VCaP (cell line): ENCODE measurements at regions not wholly inside any gene's neighbourhood (a gene's known extent, or its start where the extent isn't known, plus 50 kb on each side); places are given as distances from the start of the nearest gene placed in this dataset.

Experiments
- H3K27ac ChIP-seq: fragments of 450-650 bp; 2 replicates; pipeline ENCODE4 v1.5.1; 2017
- CTCF ChIP-seq: fragments of 450-650 bp; conservative IDR thresholded peaks from 2 replicates; pipeline ENCODE4 v1.5.1; 2017; ENCODE audit warnings: mild to moderate bottlenecking, moderate library complexity

- no peak for TF ChIP-seq CTCF
- H3K27ac ChIP-seq = no peak overlapping the region
These were observed 379.1 kb downstream of the ENC1 start for GRCh38 chr5:74261421-74261820.

DNA sequence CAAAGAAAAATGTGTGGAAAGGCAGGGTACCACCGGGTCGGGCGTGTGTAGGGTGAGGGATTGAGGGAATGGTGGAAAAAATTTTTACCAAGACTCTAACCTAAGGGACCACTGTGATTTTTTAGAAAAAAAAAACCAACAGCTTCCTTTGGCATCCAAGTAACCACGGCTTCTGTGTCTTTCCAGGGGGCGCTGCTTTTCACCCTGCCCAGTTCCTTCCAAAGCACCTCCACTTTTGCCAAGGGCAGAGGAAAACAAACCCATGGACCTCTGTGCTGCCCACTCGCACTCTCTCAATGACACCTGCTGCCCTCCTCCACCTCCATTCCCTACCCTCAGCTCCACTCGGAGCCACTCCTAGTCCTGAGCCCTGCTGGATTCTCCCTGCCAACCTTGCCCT, 381.0 kb downstream of the ENC1 start:
- no peak overlapping the region for H3K27ac ChIP-seq
- TF ChIP-seq CTCF = no peak

DNA sequence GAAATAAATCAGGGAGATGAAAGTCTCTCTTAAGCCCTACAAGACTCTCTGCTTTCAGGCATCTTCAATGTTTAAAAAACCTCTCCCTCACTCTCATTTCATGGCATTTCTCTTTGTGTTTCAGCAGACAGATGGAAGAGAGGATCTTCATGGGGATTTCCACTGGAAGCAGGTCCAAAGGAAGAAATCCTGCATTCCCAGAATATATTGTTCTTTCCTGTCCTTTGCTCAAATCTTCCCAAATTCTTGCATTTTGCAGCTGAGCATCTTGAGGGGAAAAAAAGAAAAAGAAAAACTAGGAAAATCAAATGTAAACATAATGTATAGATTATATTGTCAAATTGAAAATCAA, 382.2 kb downstream of the ENC1 start:
- no peak overlapping the region for H3K27ac ChIP-seq
- TF ChIP-seq CTCF = no peak

DNA sequence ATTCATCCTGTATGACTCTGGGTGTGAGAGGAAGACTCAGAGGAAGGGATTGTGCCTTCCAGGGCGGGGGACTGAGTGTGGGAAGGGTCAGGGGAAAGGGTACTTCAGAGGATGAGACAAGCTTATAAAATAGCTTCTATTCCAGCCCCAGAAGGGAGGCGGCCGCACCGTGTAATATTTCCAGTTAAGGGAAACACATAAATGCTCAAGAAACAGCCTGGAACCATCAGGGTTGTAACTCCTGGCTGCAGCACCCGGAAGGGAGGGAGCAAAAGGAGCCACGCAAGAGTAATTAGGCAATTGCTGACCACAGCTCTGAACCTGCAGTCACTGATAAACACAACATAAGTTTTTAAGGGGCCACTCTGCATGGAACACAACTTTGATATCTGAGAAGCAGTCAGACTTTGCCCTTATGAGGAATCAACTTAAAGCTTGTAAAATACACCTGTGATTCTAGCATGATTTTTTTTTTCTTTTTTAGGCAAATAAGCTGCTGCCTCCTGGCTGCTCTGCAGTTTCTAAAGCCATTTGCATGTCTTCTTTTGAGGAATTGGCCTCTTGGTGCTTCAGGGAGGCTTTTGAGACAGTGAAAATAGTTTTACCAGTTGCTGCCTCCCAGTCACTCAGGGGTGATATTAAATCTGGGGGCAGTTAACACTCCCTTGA, 382.7 kb downstream of the ENC1 start:
- TF ChIP-seq CTCF = no peak
- no peak overlapping the region for H3K27ac ChIP-seq

GRCh38 chr5:74257060-74257527, 383.4 kb downstream of the ENC1 start:
- TF ChIP-seq CTCF = no peak
- H3K27ac ChIP-seq = no peak overlapping the region

DNA sequence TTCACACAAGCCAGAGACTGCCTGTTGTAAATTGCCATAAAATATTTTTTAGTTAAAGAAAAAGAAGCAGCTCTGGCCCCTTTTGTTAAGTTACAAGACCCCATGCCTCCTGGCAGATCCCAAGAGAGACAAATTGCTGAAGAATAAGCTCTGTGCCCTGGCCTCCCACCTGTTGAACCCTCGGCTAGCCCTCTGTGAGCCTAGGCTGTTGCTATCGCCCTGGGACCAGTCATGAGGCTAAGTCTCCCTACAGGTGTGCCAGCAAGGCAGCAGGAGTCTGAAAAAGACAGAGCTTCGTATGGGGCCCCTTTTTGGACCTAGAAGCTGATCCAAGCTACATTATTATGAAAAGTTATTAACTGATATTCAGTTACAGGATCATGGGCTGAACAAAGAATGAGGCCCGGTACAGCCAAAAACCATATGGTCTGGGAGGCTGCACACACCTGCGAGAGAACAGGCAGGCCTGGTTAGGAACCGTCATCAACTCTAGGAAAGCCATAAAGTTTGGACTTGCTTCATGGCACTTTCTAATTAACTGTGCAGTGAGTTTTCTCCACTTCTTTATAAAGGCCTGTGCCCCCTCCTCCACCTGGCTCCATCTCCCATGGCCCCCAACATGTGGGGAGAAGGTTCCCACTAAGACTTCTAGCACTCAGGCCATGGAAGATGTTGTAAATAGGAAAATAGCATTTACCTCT, 384.7 kb downstream of the ENC1 start:
- no peak overlapping the region for H3K27ac ChIP-seq
- TF ChIP-seq CTCF = no peak

DNA sequence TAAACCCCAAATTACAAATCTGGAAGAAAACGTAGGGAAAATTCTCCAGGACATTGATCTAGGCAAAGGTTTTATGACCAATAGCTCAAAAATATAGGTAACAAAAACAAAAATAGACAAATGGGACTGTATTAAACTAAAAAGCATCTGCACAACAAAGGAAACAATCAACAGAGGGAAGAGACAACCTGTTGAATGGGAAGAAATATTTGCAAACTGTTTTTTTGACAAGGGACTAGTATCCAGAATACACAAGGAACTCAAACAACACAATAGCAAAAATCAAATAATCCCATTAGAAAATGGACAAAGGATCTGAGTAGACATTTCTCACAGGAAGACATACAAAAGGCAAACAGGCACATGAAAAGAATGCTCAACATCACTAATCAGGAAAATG, 386.3 kb downstream of the ENC1 start:
- no peak overlapping the region for H3K27ac ChIP-seq
- TF ChIP-seq CTCF = no peak
